ENCODE measurements at regions not wholly inside any gene's neighbourhood (a gene's known extent, or its start where the extent isn't known, plus 50 kb on each side); places are given as distances from the start of the nearest gene placed in this dataset.
"Not testable (repeated sequence)": the region's sequence is repeated elsewhere in the genome, so short reads cannot be mapped to it uniquely, and the experiment has no call there.

- DNase-seq (ENCODE audit: low read depth in 2 of 2), result no peak
Measured at GRCh38 chr1:91098299-91098906, 76.6 kb upstream of the ZNF644 start.

DNA sequence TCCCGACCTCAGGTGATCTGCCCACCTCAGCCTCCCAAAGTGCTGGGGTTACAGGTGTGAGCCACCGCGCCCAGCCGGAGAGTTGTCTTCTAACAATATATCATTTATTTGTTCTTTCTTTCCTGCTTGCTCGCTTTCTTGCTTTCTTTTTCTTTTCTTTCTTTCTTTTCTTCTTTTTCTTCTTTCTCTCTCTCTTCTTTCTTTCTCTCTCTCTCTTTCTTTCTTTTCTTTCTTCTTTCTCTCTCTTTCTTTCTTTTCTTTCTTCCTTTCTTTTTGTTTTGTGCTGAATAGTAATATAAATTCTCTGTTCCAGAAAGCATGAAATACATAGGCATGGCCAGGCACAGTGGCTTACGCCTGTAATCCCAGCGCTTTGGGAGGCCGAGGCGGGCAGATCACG, 73.5 kb upstream of the ZNF644 start:
- DNase-seq (ENCODE audit: low read depth in 2 of 2), result not testable (repeated sequence)

GRCh38 chr1:91092503-91092902, 70.7 kb upstream of the ZNF644 start:
- no peak for DNase-seq (ENCODE audit: low read depth in 2 of 2)

- no peak for DNase-seq (ENCODE audit: low read depth in 2 of 2)
Measured at GRCh38 chr1:91091812-91092211, 70.0 kb upstream of the ZNF644 start.

- no peak for DNase-seq (ENCODE audit: low read depth in 2 of 2)
Measured at GRCh38 chr1:91080650-91081049, 58.8 kb upstream of the ZNF644 start.

DNA sequence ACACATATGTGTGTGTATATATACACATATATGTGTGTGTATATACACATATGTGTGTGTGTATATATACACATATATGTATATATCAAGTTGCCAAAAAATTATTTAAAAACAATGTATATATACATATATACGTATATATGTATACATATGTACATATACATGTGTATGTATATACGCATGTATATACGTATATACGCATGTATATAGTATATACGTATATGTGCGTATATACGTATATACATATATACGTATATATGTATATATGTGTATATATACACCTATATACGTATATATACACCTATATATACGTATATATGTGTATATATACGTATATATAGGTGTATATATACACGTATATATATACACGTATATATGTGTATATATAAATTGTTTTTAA, 57.0 kb upstream of the ZNF644 start:
- no peak for DNase-seq (ENCODE audit: low read depth in 2 of 2)

GRCh38 chr1:91076834-91077233, 55.0 kb upstream of the ZNF644 start:
- no peak for DNase-seq (ENCODE audit: low read depth in 2 of 2)

- DNase-seq (ENCODE audit: low read depth in 2 of 2), result no peak
Measured at GRCh38 chr1:91075233-91076135, 53.6 kb upstream of the ZNF644 start.

GRCh38 chr1:91073299-91073698, 51.5 kb upstream of the ZNF644 start:
- no peak for DNase-seq (ENCODE audit: low read depth in 2 of 2)

DNA sequence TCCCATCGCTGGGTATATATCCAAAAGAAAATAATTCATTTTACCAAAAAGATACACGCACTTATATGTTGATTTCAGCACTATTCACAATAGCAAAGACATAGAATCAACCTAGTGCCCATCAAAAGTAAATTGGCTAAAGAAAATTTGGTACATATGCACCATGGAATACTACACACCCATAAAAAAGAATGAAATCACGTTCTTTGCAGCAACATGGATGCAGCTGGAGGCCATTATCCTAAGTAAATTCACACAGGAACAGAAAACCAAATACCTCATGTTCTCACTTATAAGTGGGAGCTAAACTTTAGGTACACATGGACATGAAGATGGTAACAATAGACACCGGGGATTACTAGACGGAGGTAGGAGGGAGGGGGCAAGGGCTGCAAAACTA, 50.0 kb upstream of the ZNF644 start:
- no peak for DNase-seq (ENCODE audit: low read depth in 2 of 2)

Data from stimulated activated CD4-positive, alpha-beta T cell treated with anti-CD3 and anti-CD28 coated beads, Interleukin-1b, Interleukin-23, amount 100 ng/mL, for 1 hour (primary cell).